ENCODE measurements at regions not wholly inside any gene's neighbourhood (a gene's known extent, or its start where the extent isn't known, plus 50 kb on each side); places are given as distances from the start of the nearest gene placed in this dataset.

DNA sequence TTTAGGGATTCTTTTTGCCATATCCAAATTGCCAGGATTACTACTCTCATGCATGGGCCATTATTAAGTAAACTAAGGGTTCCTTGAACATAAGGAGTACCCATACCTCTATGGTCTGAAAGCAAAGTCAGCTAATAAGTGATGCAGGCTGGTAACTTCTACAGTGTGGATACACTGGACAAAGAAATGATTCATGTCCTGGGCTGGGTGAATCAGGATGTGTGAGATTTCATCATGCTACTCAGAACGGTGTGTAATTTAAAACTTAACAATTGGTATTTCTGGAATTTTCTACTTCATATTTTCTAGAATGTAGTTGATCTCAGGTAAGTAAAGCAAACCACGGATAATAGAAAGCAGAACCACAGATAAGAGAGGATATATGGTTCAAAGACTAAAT, 428.8 kb downstream of the CHSY3 start:
- Histone ChIP-seq H3K36me3 (ENCODE audit: control insufficient read depth in 4 of 4, insufficient read depth in 4 of 4, low read length in 3 of 4) (no peaks in the 10 kb centered on the region), H3K4me3 (ENCODE audit: control insufficient read depth in 1 of 7, extremely low read depth in 1 of 7, insufficient read depth in 4 of 7, low read depth in 2 of 7, low read length in 6 of 7) (no peak overlapping the region), H3K4me1 (ENCODE audit: control extremely low read depth in 1 of 4, control insufficient read depth in 4 of 4, insufficient read depth in 4 of 4, low read length in 3 of 4) (no peaks in the 10 kb centered on the region), H3K27ac (ENCODE audit: insufficient read depth in 1 of 2, low read depth in 1 of 2, low read length in 2 of 2, poor library complexity in 1 of 2, severe bottlenecking in 2 of 2) (no peak overlapping the region), H3K9me3 (ENCODE audit: control extremely low read depth in 1 of 5, control insufficient read depth in 4 of 5, insufficient read depth in 2 of 5, low read depth in 1 of 5, low read length in 4 of 5) (peaks cover 0 to 21% (median 6%) of the 10 kb centered on the region in 5 experiments), H3K27me3 (replicated peaks in 2 of 5; ENCODE audit: control insufficient read depth in 4 of 5, insufficient read depth in 5 of 5, low read length in 4 of 5) (no peaks in the 10 kb centered on the region)
- no peak for DNase-seq
- ChIA-PET CTCF (no interaction called here), POLR2A (no interaction called here)
- no CpG with 5 or more reads among the region's 2 CpGs for whole genome bisulfite sequencing (ENCODE audit: insufficient coverage)

- H3K36me3 ChIP-seq (ENCODE audit: control insufficient read depth in 4 of 4, insufficient read depth in 4 of 4, low read length in 3 of 4), result no peaks in the 10 kb centered on the region
- no peak overlapping the region for H3K4me3 ChIP-seq (ENCODE audit: control insufficient read depth in 1 of 7, extremely low read depth in 1 of 7, insufficient read depth in 4 of 7, low read depth in 2 of 7, low read length in 6 of 7)
- H3K9me3 ChIP-seq (ENCODE audit: control extremely low read depth in 1 of 5, control insufficient read depth in 4 of 5, insufficient read depth in 2 of 5, low read depth in 1 of 5, low read length in 4 of 5), result peaks cover 0 to 29% (median 6%) of the 10 kb centered on the region in 5 experiments
- 98% methylated on average over 3 of the region's 3 CpGs for WGBS (ENCODE audit: insufficient coverage)
- H3K4me1 ChIP-seq (ENCODE audit: control extremely low read depth in 1 of 4, control insufficient read depth in 4 of 4, insufficient read depth in 4 of 4, low read length in 3 of 4), result no peaks in the 10 kb centered on the region
- H3K27me3 ChIP-seq (replicated peaks in 2 of 5; ENCODE audit: control insufficient read depth in 4 of 5, insufficient read depth in 5 of 5, low read length in 4 of 5), result no peaks in the 10 kb centered on the region
- ChIA-PET CTCF (no interaction called here), POLR2A (no interaction called here)
- no peak overlapping the region for H3K27ac ChIP-seq (ENCODE audit: insufficient read depth in 1 of 2, low read depth in 1 of 2, low read length in 2 of 2, poor library complexity in 1 of 2, severe bottlenecking in 2 of 2)
- DNase-seq, result no peak
These were observed 427.1 kb downstream of the CHSY3 start for GRCh38 chr5:130331332-130331731.

GRCh38 chr5:130324953-130325671, 420.8 kb downstream of the CHSY3 start:
- Histone ChIP-seq H3K27me3 (replicated peaks in 2 of 5; ENCODE audit: control insufficient read depth in 4 of 5, insufficient read depth in 5 of 5, low read length in 4 of 5) (no peaks in the 10 kb centered on the region), H3K9me3 (ENCODE audit: control extremely low read depth in 1 of 5, control insufficient read depth in 4 of 5, insufficient read depth in 2 of 5, low read depth in 1 of 5, low read length in 4 of 5) (peaks cover 0 to 45% (median 14%) of the 10 kb centered on the region in 5 experiments), H3K36me3 (ENCODE audit: control insufficient read depth in 4 of 4, insufficient read depth in 4 of 4, low read length in 3 of 4) (no peaks in the 10 kb centered on the region), H3K4me1 (ENCODE audit: control extremely low read depth in 1 of 4, control insufficient read depth in 4 of 4, insufficient read depth in 4 of 4, low read length in 3 of 4) (peaks cover 0 to 12% (median 5%) of the 10 kb centered on the region in 4 experiments), H3K4me3 (ENCODE audit: control insufficient read depth in 1 of 7, extremely low read depth in 1 of 7, insufficient read depth in 4 of 7, low read depth in 2 of 7, low read length in 6 of 7) (peak overlapping the region in 1 of 7 experiments; percentile 7), H3K27ac (ENCODE audit: insufficient read depth in 1 of 2, low read depth in 1 of 2, low read length in 2 of 2, poor library complexity in 1 of 2, severe bottlenecking in 2 of 2) (no peak overlapping the region)
- ChIA-PET CTCF (no interaction called here), POLR2A (no interaction called here)
- WGBS (ENCODE audit: insufficient coverage), result 98% methylated on average over 7 of the region's 7 CpGs
- DNase-seq, result peak in 2 of 3 donors; percentile 16 to 40

DNA sequence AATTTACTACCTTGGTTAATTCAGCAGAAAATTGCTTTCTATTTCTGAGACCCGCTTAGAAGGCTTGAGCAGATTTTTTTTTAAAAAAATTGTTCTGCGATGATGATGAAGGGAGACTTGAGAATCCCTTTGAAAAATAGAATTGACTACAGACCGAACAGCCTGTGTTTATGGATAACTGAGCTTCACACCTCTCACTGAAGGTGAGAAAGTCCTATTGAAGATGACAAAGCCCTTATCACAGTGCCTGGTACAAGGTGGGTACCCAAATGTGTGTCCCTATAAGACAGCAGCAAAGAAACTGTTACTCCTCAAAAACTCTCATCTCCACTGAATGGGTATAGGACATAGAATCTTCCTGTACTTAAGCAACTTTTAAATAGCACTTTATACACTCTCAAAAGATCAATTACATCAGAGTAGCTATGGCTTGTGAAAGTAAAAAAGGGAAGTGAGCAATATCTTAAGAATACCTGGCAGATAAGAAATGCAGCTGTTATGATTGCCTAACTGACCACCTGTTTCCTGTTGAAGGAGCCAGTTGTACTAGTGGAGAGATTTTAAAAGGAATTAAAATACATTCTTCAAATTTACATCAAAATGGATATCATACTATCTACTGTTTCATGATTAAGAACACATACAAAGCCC, 419.7 kb downstream of the CHSY3 start:
- no peaks in the 10 kb centered on the region for H3K36me3 ChIP-seq (ENCODE audit: control insufficient read depth in 4 of 4, insufficient read depth in 4 of 4, low read length in 3 of 4)
- DNase-seq, result peak; percentile 70 to 96 (median 92)
- H3K4me3 ChIP-seq (ENCODE audit: control insufficient read depth in 1 of 7, extremely low read depth in 1 of 7, insufficient read depth in 4 of 7, low read depth in 2 of 7, low read length in 6 of 7), result no peak overlapping the region
- H3K27me3 ChIP-seq (replicated peaks in 2 of 5; ENCODE audit: control insufficient read depth in 4 of 5, insufficient read depth in 5 of 5, low read length in 4 of 5), result no peaks in the 10 kb centered on the region
- WGBS (ENCODE audit: insufficient coverage), result 67% methylated on average over 2 of the region's 3 CpGs
- peaks cover 0 to 12% (median 5%) of the 10 kb centered on the region in 4 experiments for H3K4me1 ChIP-seq (ENCODE audit: control extremely low read depth in 1 of 4, control insufficient read depth in 4 of 4, insufficient read depth in 4 of 4, low read length in 3 of 4)
- peak overlapping the region; percentile 31 to 37 for H3K27ac ChIP-seq (ENCODE audit: insufficient read depth in 1 of 2, low read depth in 1 of 2, low read length in 2 of 2, poor library complexity in 1 of 2, severe bottlenecking in 2 of 2)
- ChIA-PET CTCF (no interaction called here), POLR2A (no interaction called here)
- H3K9me3 ChIP-seq (ENCODE audit: control extremely low read depth in 1 of 5, control insufficient read depth in 4 of 5, insufficient read depth in 2 of 5, low read depth in 1 of 5, low read length in 4 of 5), result peaks cover 0 to 36% (median 9%) of the 10 kb centered on the region in 5 experiments

- ChIA-PET POLR2A (no interaction called here), CTCF (no interaction called here)
- peaks cover 0 to 12% (median 5%) of the 10 kb centered on the region in 4 experiments for H3K4me1 ChIP-seq (ENCODE audit: control extremely low read depth in 1 of 4, control insufficient read depth in 4 of 4, insufficient read depth in 4 of 4, low read length in 3 of 4)
- no peak for DNase-seq
- H3K27me3 ChIP-seq (replicated peaks in 2 of 5; ENCODE audit: control insufficient read depth in 4 of 5, insufficient read depth in 5 of 5, low read length in 4 of 5), result no peaks in the 10 kb centered on the region
- no peak overlapping the region for H3K4me3 ChIP-seq (ENCODE audit: control insufficient read depth in 1 of 7, extremely low read depth in 1 of 7, insufficient read depth in 4 of 7, low read depth in 2 of 7, low read length in 6 of 7)
- no peak overlapping the region for H3K27ac ChIP-seq (ENCODE audit: insufficient read depth in 1 of 2, low read depth in 1 of 2, low read length in 2 of 2, poor library complexity in 1 of 2, severe bottlenecking in 2 of 2)
- no peaks in the 10 kb centered on the region for H3K36me3 ChIP-seq (ENCODE audit: control insufficient read depth in 4 of 4, insufficient read depth in 4 of 4, low read length in 3 of 4)
- H3K9me3 ChIP-seq (ENCODE audit: control extremely low read depth in 1 of 5, control insufficient read depth in 4 of 5, insufficient read depth in 2 of 5, low read depth in 1 of 5, low read length in 4 of 5), result peaks cover 0 to 27% (median 9%) of the 10 kb centered on the region in 5 experiments
These were observed 417.7 kb downstream of the CHSY3 start for GRCh38 chr5:130321931-130322330.

- ChIA-PET CTCF (no interaction called here), POLR2A (no interaction called here)
- 81% methylated on average over 3 of the region's 7 CpGs for WGBS (ENCODE audit: insufficient coverage)
- peaks cover 1 to 19% (median 5%) of the 10 kb centered on the region in 5 experiments for H3K9me3 ChIP-seq (ENCODE audit: control extremely low read depth in 1 of 5, control insufficient read depth in 4 of 5, insufficient read depth in 2 of 5, low read depth in 1 of 5, low read length in 4 of 5)
- no peaks in the 10 kb centered on the region for H3K4me1 ChIP-seq (ENCODE audit: control extremely low read depth in 1 of 4, control insufficient read depth in 4 of 4, insufficient read depth in 4 of 4, low read length in 3 of 4)
- no peaks in the 10 kb centered on the region for H3K36me3 ChIP-seq (ENCODE audit: control insufficient read depth in 4 of 4, insufficient read depth in 4 of 4, low read length in 3 of 4)
- no peak overlapping the region for H3K27ac ChIP-seq (ENCODE audit: insufficient read depth in 1 of 2, low read depth in 1 of 2, low read length in 2 of 2, poor library complexity in 1 of 2, severe bottlenecking in 2 of 2)
- no peak overlapping the region for H3K4me3 ChIP-seq (ENCODE audit: control insufficient read depth in 1 of 7, extremely low read depth in 1 of 7, insufficient read depth in 4 of 7, low read depth in 2 of 7, low read length in 6 of 7)
- H3K27me3 ChIP-seq (replicated peaks in 2 of 5; ENCODE audit: control insufficient read depth in 4 of 5, insufficient read depth in 5 of 5, low read length in 4 of 5), result no peaks in the 10 kb centered on the region
- no peak for DNase-seq
These were observed 412.9 kb downstream of the CHSY3 start for GRCh38 chr5:130316971-130317680.

- Histone ChIP-seq H3K27ac (ENCODE audit: insufficient read depth in 1 of 2, low read depth in 1 of 2, low read length in 2 of 2, poor library complexity in 1 of 2, severe bottlenecking in 2 of 2) (no peak overlapping the region), H3K4me3 (ENCODE audit: control insufficient read depth in 1 of 7, extremely low read depth in 1 of 7, insufficient read depth in 4 of 7, low read depth in 2 of 7, low read length in 6 of 7) (no peak overlapping the region), H3K36me3 (ENCODE audit: control insufficient read depth in 4 of 4, insufficient read depth in 4 of 4, low read length in 3 of 4) (no peaks in the 10 kb centered on the region), H3K9me3 (ENCODE audit: control extremely low read depth in 1 of 5, control insufficient read depth in 4 of 5, insufficient read depth in 2 of 5, low read depth in 1 of 5, low read length in 4 of 5) (no peaks in the 10 kb centered on the region), H3K27me3 (replicated peaks in 2 of 5; ENCODE audit: control insufficient read depth in 4 of 5, insufficient read depth in 5 of 5, low read length in 4 of 5) (no peaks in the 10 kb centered on the region), H3K4me1 (ENCODE audit: control extremely low read depth in 1 of 4, control insufficient read depth in 4 of 4, insufficient read depth in 4 of 4, low read length in 3 of 4) (no peaks in the 10 kb centered on the region)
- ChIA-PET POLR2A (no interaction called here), CTCF (no interaction called here)
- DNase-seq, result no peak
- WGBS (ENCODE audit: insufficient coverage), result 100% methylated on average over 1 of the region's 1 CpG
These were observed 391.0 kb downstream of the CHSY3 start for GRCh38 chr5:130295235-130295634.

Measured in common myeloid progenitor, CD34-positive (primary cell).